Activated T-cell treated with anti-CD3 and anti-CD28 coated beads, Interleukin-2, amount 50 U/mL, for 4 hours (primary cell): ENCODE measurements at regions not wholly inside any gene's neighbourhood (a gene's known extent, or its start where the extent isn't known, plus 50 kb on each side); places are given as distances from the start of the nearest gene placed in this dataset.

Experiments
- ATAC-seq, 2 donors: fragments of 200-7000 bp; cut with Tn5 transposase; one replicate each; pipeline ENCODE4 v1.10.0; 2021
- DNase-seq: peaks from one replicate; pipeline ENCODE4 v3.0.0-alpha.2; 2020
- H3K27me3 Mint-ChIP-seq: one replicate; pipeline ENCODE4 v1.8.0; 2021; ENCODE audit warnings: low read depth, mixed read lengths
- H3K36me3 Mint-ChIP-seq: one replicate; pipeline ENCODE4 v1.8.0; 2022; ENCODE audit warnings: mixed read lengths; ENCODE audit not compliant: insufficient read depth
- H3K4me1 Mint-ChIP-seq: one replicate; pipeline ENCODE4 v1.8.0; 2021; ENCODE audit warnings: low read depth, mixed read lengths
- H3K4me3 Mint-ChIP-seq: one replicate; pipeline ENCODE4 v1.8.0; 2021; ENCODE audit warnings: mild to moderate bottlenecking, moderate library complexity, mixed read lengths
- H3K9me3 Mint-ChIP-seq: one replicate; pipeline ENCODE4 v1.8.0; 2021; ENCODE audit warnings: mixed read lengths

DNA sequence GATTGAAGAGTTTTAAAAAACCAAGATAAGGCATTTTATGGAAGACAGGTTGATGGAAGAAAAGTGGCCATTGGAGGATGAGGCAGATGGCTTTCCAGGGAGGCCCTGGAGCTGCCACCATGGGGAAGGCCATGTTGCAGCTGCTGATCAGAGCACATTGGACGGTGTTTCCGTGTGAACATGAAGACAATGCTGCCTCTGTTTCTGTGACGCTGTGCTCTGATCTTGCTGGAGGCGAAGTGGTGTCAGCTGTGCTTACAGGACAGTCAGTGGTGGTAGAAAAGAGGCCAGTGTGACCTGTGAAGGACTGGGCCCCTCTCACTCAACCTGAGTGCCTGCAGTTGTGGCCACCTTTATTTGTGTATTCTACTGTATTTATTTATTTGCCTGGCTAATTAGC lies 132.9 kb downstream of the FAM204A start:
- Mint-ChIP-seq H3K4me1 (no peaks in the 10 kb centered on the region), H3K9me3 (no peaks in the 10 kb centered on the region), H3K36me3 (no peaks in the 10 kb centered on the region), H3K4me3 (no peak overlapping the region), H3K27me3 (peaks cover 25% of the 10 kb centered on the region)
- ATAC-seq (no peak), DNase-seq (no peak)

DNA sequence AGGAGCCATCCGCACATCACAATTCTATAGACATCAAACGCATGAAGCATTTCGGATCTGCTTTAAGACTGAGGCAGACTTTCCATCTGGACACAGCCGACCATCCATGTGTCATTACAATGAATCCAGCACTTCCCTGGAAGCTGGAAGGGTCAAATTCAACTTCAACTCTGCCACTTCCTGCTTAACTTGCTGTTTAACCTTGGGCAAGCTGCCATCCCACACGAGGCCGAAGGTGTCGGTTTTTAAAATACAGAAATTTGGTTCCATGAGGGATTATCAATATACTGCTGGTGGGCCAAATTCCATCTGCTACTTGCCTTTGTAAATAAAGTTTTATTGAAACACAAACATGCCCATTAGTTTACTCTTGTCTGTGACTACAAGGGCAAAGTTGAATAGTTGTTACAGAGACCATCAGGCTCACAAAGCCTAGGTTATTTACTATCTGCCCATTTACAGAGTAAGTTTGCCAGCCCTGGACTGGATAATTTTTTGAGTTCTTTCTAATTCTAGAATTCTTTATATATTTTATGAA lies 134.6 kb downstream of the FAM204A start:
- Mint-ChIP-seq H3K36me3 (no peaks in the 10 kb centered on the region), H3K9me3 (no peaks in the 10 kb centered on the region), H3K4me1 (no peaks in the 10 kb centered on the region), H3K4me3 (no peak overlapping the region), H3K27me3 (peaks cover 25% of the 10 kb centered on the region)
- DNase-seq (no peak), ATAC-seq (no peak)

DNA sequence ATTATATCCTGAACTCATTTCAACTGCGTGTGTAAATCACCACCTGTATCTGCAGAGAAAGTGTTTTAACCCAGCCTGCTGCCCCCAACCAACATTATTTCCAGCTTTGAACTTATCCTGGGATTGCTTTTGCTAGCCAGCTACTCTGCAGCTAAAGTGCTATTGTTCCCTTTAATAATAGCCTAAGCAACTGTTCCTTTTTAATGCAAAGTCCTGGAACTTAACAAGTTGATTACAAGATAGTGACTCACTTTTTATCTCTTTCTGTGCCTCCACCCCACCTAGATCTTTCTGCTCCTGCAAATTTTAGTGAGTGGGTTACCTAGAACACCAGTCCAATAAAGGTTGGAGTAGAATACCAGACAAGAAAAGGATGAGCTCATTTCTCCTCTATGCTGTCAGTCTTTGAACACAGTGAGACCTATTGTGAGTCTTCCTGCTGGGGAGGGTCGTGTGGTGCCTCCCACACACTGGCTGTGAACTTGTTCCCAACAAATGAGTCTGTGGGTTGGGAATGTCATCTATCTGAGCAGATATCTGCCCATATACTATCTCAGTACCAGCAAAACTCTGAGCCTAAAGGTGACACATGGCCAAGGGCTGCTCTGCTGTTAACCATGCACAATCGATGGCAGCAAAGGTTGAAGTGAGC lies 137.7 kb downstream of the FAM204A start:
- DNase-seq (no peak), ATAC-seq (no peak)
- Mint-ChIP-seq H3K4me3 (no peak overlapping the region), H3K4me1 (no peaks in the 10 kb centered on the region), H3K9me3 (peaks cover 4% of the 10 kb centered on the region), H3K36me3 (no peaks in the 10 kb centered on the region), H3K27me3 (peaks cover 29% of the 10 kb centered on the region)

DNA sequence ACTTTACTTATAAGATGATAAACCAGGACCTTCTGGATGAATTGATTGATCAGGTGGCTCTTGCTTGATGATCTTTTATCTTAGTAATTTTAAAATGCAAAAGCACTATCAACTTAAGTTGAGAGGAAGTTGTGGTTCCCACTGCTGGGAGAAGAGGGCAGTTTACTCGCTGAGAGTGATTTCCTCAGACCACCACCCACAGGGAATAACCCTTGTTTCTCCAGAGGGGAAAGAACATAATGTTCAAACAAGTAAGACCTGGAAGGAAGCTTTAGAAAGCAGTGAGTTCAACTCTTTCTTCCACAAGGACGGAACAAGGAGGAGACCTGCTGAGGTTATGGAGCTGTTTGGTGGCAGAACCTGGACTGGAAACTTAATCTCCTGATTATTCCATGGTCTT lies 138.7 kb downstream of the FAM204A start:
- H3K4me3 Mint-ChIP-seq: no peak overlapping the region
- peaks cover 5% of the 10 kb centered on the region for H3K9me3 Mint-ChIP-seq
- no peaks in the 10 kb centered on the region for H3K4me1 Mint-ChIP-seq
- ATAC-seq (no peak), DNase-seq (no peak)
- H3K27me3 Mint-ChIP-seq: peaks cover 25% of the 10 kb centered on the region
- no peaks in the 10 kb centered on the region for H3K36me3 Mint-ChIP-seq

DNA sequence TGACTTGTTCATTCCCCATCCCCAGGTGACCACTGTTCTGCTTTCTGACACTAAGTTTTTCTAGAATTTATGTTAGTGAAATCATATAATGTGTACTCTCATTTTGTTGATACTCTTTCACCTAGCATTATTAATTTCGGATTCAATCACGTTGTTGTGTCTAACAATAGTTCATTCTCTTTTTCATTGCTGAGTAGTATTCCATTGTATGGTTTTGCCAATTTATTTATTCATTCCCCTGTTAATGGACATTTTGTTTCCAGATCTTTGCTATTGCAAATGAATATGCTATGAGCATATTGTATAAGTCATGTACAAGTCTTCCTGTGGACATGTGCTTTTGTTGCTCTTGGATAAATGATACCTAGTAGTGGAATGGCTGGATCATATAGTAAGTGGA lies 146.4 kb downstream of the FAM204A start:
- Mint-ChIP-seq H3K4me3 (no peak overlapping the region), H3K36me3 (no peaks in the 10 kb centered on the region), H3K9me3 (peaks cover 12% of the 10 kb centered on the region), H3K27me3 (peaks cover 11% of the 10 kb centered on the region), H3K4me1 (no peaks in the 10 kb centered on the region)
- ATAC-seq: no peak
- DNase-seq: no peak

DNA sequence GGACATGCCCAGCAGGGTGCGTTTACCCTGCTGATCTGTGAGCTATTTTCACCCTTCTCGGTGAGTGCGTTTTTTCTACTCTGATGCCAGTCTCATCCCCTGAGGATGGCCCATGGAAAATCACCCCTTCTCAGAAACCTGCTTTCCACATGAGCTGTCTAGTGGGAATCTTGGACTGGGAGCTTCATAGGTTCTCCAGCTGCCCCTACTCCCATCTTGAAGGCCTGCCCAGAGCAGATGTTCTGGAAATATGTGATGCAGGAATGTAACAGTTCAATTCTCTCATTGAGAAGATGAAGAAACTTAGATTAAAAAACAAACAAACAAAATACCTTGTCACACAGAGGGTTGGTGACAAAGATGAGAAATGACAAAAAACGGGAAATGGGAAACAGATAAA lies 146.9 kb upstream of the RAB11FIP2 start:
- Mint-ChIP-seq H3K27me3 (peaks cover 14% of the 10 kb centered on the region), H3K9me3 (peaks cover 6% of the 10 kb centered on the region), H3K4me1 (no peaks in the 10 kb centered on the region), H3K4me3 (no peak overlapping the region), H3K36me3 (no peaks in the 10 kb centered on the region)
- no peak for DNase-seq
- no peak for ATAC-seq

DNA sequence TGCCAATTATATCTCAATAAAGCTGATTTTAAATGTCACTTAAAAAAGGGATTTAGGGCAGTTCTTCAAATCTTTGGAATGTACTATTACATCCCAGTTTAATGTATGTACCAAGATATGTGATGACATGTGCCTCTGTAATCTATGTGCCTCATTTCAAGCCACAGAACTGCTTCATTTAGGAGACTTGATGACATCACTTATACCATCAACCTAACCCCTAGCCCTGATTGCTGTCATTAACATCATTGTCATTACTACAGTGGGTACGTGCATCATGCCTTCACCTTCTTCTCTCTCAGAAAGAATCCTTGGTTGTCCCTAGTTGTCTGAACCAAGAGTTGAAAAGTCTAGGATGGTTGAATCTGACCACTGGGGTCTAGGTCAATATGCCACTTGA lies 134.3 kb upstream of the RAB11FIP2 start:
- DNase-seq (no peak), ATAC-seq (no peak)
- Mint-ChIP-seq H3K36me3 (no peaks in the 10 kb centered on the region), H3K4me3 (no peak overlapping the region), H3K9me3 (peaks cover 3% of the 10 kb centered on the region), H3K4me1 (no peaks in the 10 kb centered on the region), H3K27me3 (no peaks in the 10 kb centered on the region)

DNA sequence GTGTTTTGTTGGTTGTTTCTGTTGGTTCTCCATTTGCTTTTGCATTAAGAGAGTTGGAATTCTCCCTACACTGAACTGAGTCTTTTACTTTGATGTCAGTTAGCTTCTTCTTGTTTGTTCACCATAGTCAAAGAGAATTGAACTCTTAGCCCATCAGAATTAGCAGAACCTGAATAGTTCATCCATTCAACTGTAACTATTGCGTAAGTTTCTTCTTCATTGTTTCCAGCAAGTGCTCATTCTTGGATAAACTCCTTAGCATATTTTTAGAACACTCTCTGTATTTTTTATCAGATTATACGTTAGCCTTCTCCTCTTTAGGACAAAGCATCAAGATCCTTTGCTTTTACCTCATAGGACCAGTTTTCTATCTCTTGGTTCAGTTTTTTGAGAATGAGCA lies 128.4 kb upstream of the RAB11FIP2 start:
- Mint-ChIP-seq H3K4me3 (no peak overlapping the region), H3K27me3 (peaks cover 4% of the 10 kb centered on the region), H3K9me3 (no peaks in the 10 kb centered on the region), H3K4me1 (no peaks in the 10 kb centered on the region), H3K36me3 (no peaks in the 10 kb centered on the region)
- no peak for DNase-seq
- ATAC-seq: no peak

DNA sequence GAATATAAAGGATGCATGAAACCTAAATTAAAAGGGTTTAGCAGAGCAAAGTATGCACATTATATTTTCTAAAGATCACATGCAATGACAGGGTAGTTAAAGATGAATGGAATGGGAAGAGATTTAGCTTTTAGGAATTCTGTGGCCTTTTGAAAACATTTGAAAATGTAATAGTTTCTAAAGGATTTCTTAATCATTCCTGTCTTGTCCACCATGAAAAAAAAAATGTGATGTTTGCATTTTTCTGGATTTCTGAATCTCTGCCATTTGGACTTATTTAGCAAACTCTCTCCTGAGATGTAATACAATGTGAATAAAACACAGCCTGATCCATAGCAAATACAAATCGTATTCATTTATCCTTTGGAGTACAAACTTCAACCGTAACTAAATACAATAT lies 126.6 kb upstream of the RAB11FIP2 start:
- Mint-ChIP-seq H3K9me3 (no peaks in the 10 kb centered on the region), H3K36me3 (no peaks in the 10 kb centered on the region), H3K4me1 (no peaks in the 10 kb centered on the region), H3K27me3 (peaks cover 10% of the 10 kb centered on the region), H3K4me3 (no peak overlapping the region)
- no peak for DNase-seq
- no peak for ATAC-seq

DNA sequence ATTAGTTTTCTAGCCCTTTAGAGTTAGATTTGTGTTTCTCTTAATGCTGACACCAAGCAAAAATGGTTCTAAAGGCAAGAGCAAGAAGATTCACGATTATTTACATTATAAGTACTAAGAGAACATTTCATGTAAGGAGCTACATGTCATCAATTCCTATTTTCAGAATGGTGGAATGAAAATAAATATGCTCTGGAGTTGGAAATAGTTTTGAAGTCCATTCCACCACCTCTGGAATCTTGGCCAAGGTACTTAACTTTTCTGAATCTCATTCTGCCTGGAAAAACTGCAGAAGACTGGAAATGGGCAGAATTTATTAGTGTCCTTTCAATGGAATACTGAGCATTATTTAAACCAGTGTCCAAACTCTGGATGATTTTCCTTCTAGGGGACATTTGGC lies 125.1 kb upstream of the RAB11FIP2 start:
- Mint-ChIP-seq H3K4me3 (no peak overlapping the region), H3K36me3 (no peaks in the 10 kb centered on the region), H3K27me3 (peaks cover 12% of the 10 kb centered on the region), H3K4me1 (no peaks in the 10 kb centered on the region), H3K9me3 (no peaks in the 10 kb centered on the region)
- DNase-seq: no peak
- ATAC-seq: no peak

DNA sequence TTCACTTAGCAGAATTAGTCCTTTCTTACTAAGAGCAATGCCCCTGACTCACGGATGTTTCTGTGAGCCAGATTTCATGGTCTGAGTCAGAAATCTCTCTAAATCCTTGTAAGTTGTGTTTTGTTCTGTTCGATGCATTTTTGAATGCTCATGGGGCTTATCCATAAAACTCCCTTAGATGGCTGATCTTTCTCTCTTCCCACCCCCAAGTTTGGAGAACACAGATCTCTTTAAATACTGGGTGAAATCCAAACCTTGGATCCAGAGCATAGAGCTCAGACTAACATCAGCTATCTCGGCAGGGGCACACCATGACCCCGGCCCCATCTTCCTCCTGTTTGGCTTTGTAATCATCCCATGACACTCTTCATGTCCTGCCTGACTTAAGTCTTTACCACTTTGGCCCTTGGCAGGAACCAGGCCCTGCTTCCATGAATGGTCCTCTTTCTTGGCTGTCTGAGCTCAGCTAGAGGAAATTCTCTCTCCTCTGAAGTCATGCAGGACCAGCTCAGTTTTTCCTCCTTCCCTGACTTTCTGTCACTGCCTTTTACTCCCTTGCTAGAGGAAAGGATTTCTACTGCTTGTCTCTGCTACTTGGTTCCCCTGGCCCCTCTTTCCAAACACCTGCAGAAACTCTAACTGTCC lies 120.4 kb upstream of the RAB11FIP2 start:
- ATAC-seq (no peak), DNase-seq (no peak)
- Mint-ChIP-seq H3K9me3 (no peaks in the 10 kb centered on the region), H3K4me3 (no peak overlapping the region), H3K27me3 (peaks cover 15% of the 10 kb centered on the region), H3K36me3 (no peaks in the 10 kb centered on the region), H3K4me1 (no peaks in the 10 kb centered on the region)

DNA sequence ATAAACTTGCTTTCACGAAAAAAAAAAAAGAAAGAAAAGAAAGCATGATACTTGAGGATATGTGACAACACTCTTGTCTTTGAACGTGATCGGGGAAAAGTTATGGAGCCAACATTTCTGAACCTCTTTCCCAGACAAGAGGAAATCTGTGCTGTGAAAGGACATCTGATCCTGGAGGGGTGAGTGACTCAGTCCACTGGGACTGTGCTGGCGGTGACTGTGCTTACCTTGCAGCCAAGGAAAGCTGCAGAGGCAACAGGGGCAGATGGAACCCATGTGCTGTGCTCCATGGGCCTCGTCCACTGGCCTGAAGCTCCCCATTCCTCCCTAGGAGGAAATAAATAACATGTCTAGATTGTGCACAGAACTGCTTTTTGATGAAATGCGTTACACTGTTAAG lies 116.5 kb upstream of the RAB11FIP2 start:
- H3K4me3 Mint-ChIP-seq: no peak overlapping the region
- no peaks in the 10 kb centered on the region for H3K36me3 Mint-ChIP-seq
- no peak for DNase-seq
- ATAC-seq: no peak
- H3K27me3 Mint-ChIP-seq: peaks cover 7% of the 10 kb centered on the region
- H3K4me1 Mint-ChIP-seq: no peaks in the 10 kb centered on the region
- H3K9me3 Mint-ChIP-seq: no peaks in the 10 kb centered on the region

DNA sequence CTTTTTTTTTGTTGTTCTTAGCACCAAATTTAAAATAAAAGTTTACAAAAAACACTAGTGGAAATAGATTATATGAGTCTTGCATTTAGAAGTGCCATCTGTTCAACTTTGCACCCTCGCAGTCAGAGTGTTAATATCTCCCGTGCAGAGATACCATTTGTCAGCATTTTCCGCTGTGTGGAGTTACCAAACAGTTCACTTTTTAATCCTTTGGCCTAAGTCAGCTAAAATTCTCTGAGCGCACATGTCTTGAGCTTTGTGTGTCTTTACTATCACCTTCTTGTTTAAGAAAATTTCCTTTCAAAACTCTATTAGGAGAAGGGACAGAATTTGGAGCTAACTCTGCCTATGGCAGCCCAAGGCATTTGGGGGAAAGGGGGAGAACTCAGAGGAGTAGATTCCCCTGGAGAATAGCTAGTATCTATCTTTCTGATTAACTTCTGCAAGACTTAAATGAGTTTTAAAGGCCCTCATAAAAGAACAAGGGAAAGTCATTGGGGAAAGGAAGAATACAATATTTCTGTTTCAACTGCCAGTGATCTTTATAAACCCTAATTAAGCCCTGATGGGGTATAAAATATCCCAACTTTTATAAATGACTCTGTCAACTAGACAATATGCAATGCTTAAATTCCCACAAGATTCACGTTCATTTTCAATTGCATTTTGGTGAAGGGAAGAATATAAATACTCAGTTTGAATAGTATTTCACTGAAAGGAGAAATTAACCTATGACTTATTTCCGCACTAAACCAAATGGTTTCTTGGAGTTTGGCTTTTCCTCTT lies 114.9 kb upstream of the RAB11FIP2 start:
- ATAC-seq: no peak

DNA sequence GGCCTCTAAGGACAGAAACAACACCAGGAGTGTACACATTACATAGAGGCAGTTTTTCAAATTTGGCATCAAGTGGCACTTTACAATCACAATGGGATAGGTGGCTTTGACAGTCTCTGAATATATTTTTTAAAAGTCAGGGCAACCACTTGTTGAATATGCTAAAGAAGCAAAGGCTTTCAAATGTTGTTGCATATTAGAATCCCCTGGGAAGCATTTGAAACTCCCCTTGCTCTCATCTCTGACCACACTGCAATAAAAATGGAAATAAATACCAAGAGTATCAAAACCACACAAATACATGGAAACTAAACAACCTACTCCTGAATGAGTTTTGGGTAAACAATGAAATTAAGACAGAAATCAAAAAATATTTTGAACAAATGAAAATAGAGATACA lies 106.5 kb upstream of the RAB11FIP2 start:
- no peak for ATAC-seq
- DNase-seq: no peak
- Mint-ChIP-seq H3K27me3 (peaks cover 5% of the 10 kb centered on the region), H3K4me3 (no peak overlapping the region), H3K9me3 (peaks cover 4% of the 10 kb centered on the region), H3K36me3 (no peaks in the 10 kb centered on the region), H3K4me1 (no peaks in the 10 kb centered on the region)

More for the DNA sequence above, 114.9 kb upstream of the RAB11FIP2 start:
- H3K4me1 Mint-ChIP-seq: no peaks in the 10 kb centered on the region
- no peaks in the 10 kb centered on the region for H3K36me3 Mint-ChIP-seq
- H3K9me3 Mint-ChIP-seq: no peaks in the 10 kb centered on the region
- peaks cover 4% of the 10 kb centered on the region for H3K27me3 Mint-ChIP-seq
- DNase-seq: no peak
- H3K4me3 Mint-ChIP-seq: no peak overlapping the region

DNA sequence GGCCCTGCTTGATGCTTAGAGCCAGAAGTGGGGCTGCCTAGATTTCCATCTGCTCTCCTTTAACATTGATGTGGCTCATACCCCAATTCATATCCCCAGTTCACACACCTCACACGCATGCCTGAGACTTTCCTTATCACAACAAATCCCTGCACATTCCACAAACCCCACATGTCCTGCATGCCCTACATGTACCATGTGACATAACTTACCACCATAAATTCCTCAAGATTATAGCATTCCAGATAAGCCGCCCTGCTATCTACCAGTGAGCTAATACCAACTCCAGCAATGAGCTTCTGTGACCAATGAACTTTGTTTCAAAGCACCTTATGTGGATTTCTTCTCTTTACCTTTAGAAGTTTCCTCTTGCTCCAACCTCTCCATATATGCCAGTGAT lies 104.7 kb upstream of the RAB11FIP2 start:
- peaks cover 4% of the 10 kb centered on the region for H3K9me3 Mint-ChIP-seq
- no peak overlapping the region for H3K4me3 Mint-ChIP-seq
- H3K36me3 Mint-ChIP-seq: no peaks in the 10 kb centered on the region
- no peak for DNase-seq
- no peaks in the 10 kb centered on the region for H3K4me1 Mint-ChIP-seq
- no peak for ATAC-seq
- peaks cover 5% of the 10 kb centered on the region for H3K27me3 Mint-ChIP-seq
